A549 (cell line): ENCODE measurements at regions not wholly inside any gene's neighbourhood (a gene's known extent, or its start where the extent isn't known, plus 50 kb on each side); places are given as distances from the start of the nearest gene placed in this dataset.

ENCODE experiments used
- ATAC-seq, 2 experiments: fragments of 200-7000 bp in 1 of 2; fragments of >200 bp in 1 of 2; cut with Nextera tagmentation in 1 of 2; cut with Tn5 transposase in 1 of 2; 3 replicates each; pipeline versions ENCODE4 v1.8.0 to v1.9.1; 2018 to 2020; ENCODE audit warnings: mild to moderate bottlenecking in 1 of 2, moderate library complexity in 1 of 2
- CTCF ChIA-PET: fragments of 300-600 bp; sonication (Branson Sonifier 250); formaldehyde crosslinking; extraction: SDS; loops from one replicate; lab custom pipeline; 2021; ENCODE audit warnings: antibody characterized with exemption, inconsistent platforms; lab: Yijun Ruan, JAX
- POLR2A ChIA-PET: fragments of 350-600 bp; formaldehyde crosslinking; extraction: SDS; loops from one replicate; lab custom pipeline; 2021; ENCODE audit warnings: antibody characterized with exemption, inconsistent platforms; lab: Yijun Ruan, JAX
- DNase-seq, 2 experiments: peaks; one replicate each; pipeline versions ENCODE4 v3.0.0 to v3.0.0-alpha.2; 2011 to 2016; ENCODE audit warnings: low read depth in 1 of 2, low spot score in 1 of 2
- FAIRE-seq: peaks from 2 replicates; lab custom pipeline; 2011; peaks lifted over from hg19 to GRCh38; lab: Jason Lieb, UNC
- H3K27ac ChIP-seq, 2 experiments: fragments of >200 bp; sonication (Bioruptor Twin); formaldehyde crosslinking; 3 replicates each; pipeline ENCODE4 v1.5.1; 2016 to 2017
- H3K4me1 ChIP-seq: fragments of >200 bp; sonication (Bioruptor Twin); formaldehyde crosslinking; 3 replicates; pipeline ENCODE4 v1.6.1; 2016
- H3K4me2 ChIP-seq: fragments of >200 bp; sonication (Bioruptor Twin); formaldehyde crosslinking; 3 replicates; pipeline ENCODE4 v1.6.1; 2016
- H3K4me3 ChIP-seq: fragments of >200 bp; sonication (Bioruptor Twin); formaldehyde crosslinking; 3 replicates; pipeline ENCODE4 v1.5.1; 2016
- H3K9me3 ChIP-seq: fragments of >200 bp; sonication (Bioruptor Twin); formaldehyde crosslinking; 3 replicates; pipeline ENCODE4 v1.6.1; 2016
- CBX8 ChIP-seq: fragments of 200-600 bp; sonication (generic); IDR thresholded peaks from 2 replicates; pipeline ENCODE4 v1.6.1; 2016
- CHD2 ChIP-seq: fragments of 150-350 bp; IDR thresholded peaks from 2 replicates; pipeline ENCODE4 v1.6.1; 2014; ENCODE audit warnings: low read length; ENCODE audit not compliant: partially characterized antibody
- EP300 ChIP-seq, 2 experiments: fragments of >200 bp; sonication (Bioruptor Twin); formaldehyde crosslinking; IDR thresholded peaks; 2 replicates in 1 of 2; 3 replicates in 1 of 2; pipeline ENCODE4 v1.6.1; 2016 to 2017
- ESRRA ChIP-seq: fragments of 150-350 bp; IDR thresholded peaks from 2 replicates; pipeline ENCODE4 v1.6.1; 2014; ENCODE audit warnings: mild to moderate bottlenecking, low read length, borderline replicate concordance
- FOSL2 ChIP-seq, 2 experiments: fragments of 450-650 bp in 1 of 2; fragments of >200 bp in 1 of 2; sonication (Bioruptor Twin) in 1 of 2; formaldehyde crosslinking; IDR thresholded peaks; 2 replicates each; pipeline versions ENCODE4 v1.5.0 to v1.6.1; 2016 to 2020; ENCODE audit warnings: mild to moderate bottlenecking in 1 of 2, moderate library complexity in 1 of 2
- KDM1A ChIP-seq: fragments of 200-600 bp; sonication (generic); IDR thresholded peaks from 2 replicates; pipeline ENCODE4 v1.6.1; 2016; ENCODE audit warnings: low read depth, mild to moderate bottlenecking
- KDM5A ChIP-seq: fragments of 200-600 bp; sonication (generic); IDR thresholded peaks from 2 replicates; pipeline ENCODE4 v1.6.1; 2016; ENCODE audit warnings: antibody characterized with exemption, mild to moderate bottlenecking
- MAZ ChIP-seq: fragments of 150-350 bp; IDR thresholded peaks from 2 replicates; pipeline ENCODE4 v1.6.1; 2014; ENCODE audit warnings: antibody characterized with exemption, low read depth, low read length, borderline replicate concordance
- NR3C1 ChIP-seq: fragments of >200 bp; sonication (Bioruptor Twin); formaldehyde crosslinking; IDR thresholded peaks from 3 replicates; pipeline ENCODE4 v1.6.1; 2017
- POLR2AphosphoS2 ChIP-seq: conservative IDR thresholded peaks from 2 replicates; pipeline ENCODE4 v1.6.1; 2012; ENCODE audit warnings: low read length, improper control_type of control experiment, inconsistent platforms
- RARB ChIP-seq: fragments of 250-450 bp; sonication (Bioruptor Pico); IDR thresholded peaks from 2 replicates; pipeline ENCODE4 v1.8.0; 2021; ENCODE audit warnings: mild to moderate bottlenecking, moderate library complexity
- SMC3 ChIP-seq: fragments of >200 bp; sonication (Bioruptor Twin); formaldehyde crosslinking; IDR thresholded peaks from 3 replicates; pipeline ENCODE4 v1.6.1; 2018; ENCODE audit warnings: inconsistent platforms
- ZFP36 ChIP-seq: fragments of 450-650 bp; IDR thresholded peaks from 2 replicates; pipeline ENCODE4 v1.6.1; 2014; ENCODE audit warnings: borderline replicate concordance; ENCODE audit not compliant: partially characterized antibody
- WGBS: methylation state at CpG from one replicate; pipeline ENCODE4 v1.1.6; 2017; ENCODE audit errors: missing lambda C conversion rate; 5-methylcytosine and 5-hydroxymethylcytosine counted together
- small RNA-seq, 6 experiments: library from RNA; depleted of rRNA; stranded (forward); fragments of <200 nt; gene quantifications; one replicate each; pipeline ENCODE3, GENCODE V24; 2012
- TF ChIP-seq, protein P1 (sequence below): IDR thresholded peaks from 2 replicates; pipeline ENCODE4 v1.6.1; 2012; ENCODE audit warnings: low read depth, borderline replicate concordance
- TF ChIP-seq, protein P2 (sequence below): fragments of >200 bp; sonication (Bioruptor Twin); formaldehyde crosslinking; IDR thresholded peaks from 3 replicates; pipeline ENCODE4 v1.6.1; 2016
- TF ChIP-seq, protein P3 (sequence below): fragments of 150-350 bp; IDR thresholded peaks from 2 replicates; pipeline ENCODE4 v1.6.1; 2014; ENCODE audit warnings: low read depth, mild to moderate bottlenecking, low read length

DNA sequence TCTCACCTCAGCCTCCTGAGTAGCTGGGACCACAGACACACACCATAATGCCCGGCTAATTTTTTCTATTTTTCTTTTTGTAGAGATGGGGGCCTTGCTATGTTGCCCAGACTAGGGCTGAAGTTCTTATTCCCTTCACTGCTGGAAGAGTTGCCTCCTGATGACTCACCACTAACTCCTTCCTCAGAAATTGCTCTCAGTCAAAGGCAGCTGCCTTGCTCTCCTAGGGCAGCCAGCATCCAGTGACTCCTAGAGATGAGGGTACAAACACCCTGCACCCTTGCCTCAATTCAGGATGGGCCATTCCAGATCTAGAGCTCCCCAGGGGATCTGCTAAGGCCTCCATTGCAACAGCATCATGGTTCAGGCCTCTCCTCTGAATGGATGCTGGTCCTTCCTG lies 54.0 kb upstream of the RASSF8 start:
- POLR2A ChIA-PET = no interaction called here
- 24% methylated on average over 1 of the region's 1 CpG for WGBS
- Histone ChIP-seq H3K27ac (no peak overlapping the region), H3K4me2 (no peak overlapping the region), H3K9me3 (no peaks in the 10 kb centered on the region), H3K4me3 (no peak overlapping the region), H3K4me1 (no peaks in the 10 kb centered on the region)
- CTCF ChIA-PET = interaction anchor here (0.5 kb wide), 1 partner anchor 981 kb away, joined by 3 read pairs; no protein-coding TSS in a partner anchor
- FAIRE-seq (no peak), ATAC-seq (no peak), DNase-seq (no peak)
- TF ChIP-seq POLR2AphosphoS2 = no peak
- no peak for TF ChIP-seq RARB (CRISPR knock-in tag)
- no peak for TF ChIP-seq FOSL2 (IDR thresholded peaks at IDR 0.05)
- TF ChIP-seq FOSL2 (CRISPR knock-in tag; IDR thresholded peaks at IDR 0.05) = peak; percentile 23; the same call in 1 of the 2 replicates
- TF ChIP-seq CHD2 = no peak
- no peak for TF ChIP-seq KDM5A

DNA sequence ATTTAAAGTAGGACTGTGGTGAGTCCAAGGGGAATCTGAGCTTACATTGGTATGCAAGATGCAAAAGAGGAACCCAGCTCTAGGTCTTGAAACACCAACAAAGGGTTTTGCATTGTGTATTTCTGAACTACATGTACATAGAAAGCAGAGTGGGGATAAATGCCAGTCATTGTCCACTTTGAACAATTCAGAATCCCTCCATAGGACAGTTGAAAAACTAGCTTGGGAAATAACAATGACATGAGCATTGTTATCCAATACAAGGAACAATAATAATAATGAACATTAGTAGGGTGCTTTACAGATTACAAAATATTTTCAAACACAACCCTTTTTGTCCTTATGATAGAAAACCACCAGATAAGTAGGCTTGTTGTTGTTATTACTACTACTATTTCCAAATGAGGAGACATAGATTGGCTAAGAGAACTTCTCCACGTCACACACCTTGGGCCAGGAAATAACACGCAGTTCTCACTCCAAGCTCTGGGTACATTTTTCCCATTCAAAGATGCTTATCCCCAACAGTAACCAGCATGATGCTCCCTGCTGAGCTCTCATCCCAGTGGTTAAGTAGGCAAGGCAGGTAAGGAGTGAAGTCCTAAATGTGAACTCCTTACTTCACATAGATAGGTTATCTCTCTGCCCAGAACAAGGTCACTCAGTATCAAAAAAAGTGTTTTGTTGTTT lies 51.7 kb upstream of the RASSF8 start:
- Histone ChIP-seq H3K9me3 (no peaks in the 10 kb centered on the region), H3K27ac (no peak overlapping the region)
- DNase-seq = no peak
- CTCF ChIA-PET = no interaction called here
- FAIRE-seq = no peak
- 72% methylated on average over 2 of the region's 2 CpGs for WGBS
- no peak for TF ChIP-seq CBX8
- TF ChIP-seq, protein P1, sequence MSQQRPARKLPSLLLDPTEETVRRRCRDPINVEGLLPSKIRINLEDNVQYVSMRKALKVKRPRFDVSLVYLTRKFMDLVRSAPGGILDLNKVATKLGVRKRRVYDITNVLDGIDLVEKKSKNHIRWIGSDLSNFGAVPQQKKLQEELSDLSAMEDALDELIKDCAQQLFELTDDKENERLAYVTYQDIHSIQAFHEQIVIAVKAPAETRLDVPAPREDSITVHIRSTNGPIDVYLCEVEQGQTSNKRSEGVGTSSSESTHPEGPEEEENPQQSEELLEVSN = no peak
- TF ChIP-seq SMC3 = no peak
- TF ChIP-seq KDM1A = no peak
- TF ChIP-seq ESRRA = no peak
- TF ChIP-seq, protein P2, sequence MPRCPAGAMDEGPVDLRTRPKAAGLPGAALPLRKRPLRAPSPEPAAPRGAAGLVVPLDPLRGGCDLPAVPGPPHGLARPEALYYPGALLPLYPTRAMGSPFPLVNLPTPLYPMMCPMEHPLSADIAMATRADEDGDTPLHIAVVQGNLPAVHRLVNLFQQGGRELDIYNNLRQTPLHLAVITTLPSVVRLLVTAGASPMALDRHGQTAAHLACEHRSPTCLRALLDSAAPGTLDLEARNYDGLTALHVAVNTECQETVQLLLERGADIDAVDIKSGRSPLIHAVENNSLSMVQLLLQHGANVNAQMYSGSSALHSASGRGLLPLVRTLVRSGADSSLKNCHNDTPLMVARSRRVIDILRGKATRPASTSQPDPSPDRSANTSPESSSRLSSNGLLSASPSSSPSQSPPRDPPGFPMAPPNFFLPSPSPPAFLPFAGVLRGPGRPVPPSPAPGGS = no peak
- TF ChIP-seq KDM5A = no peak
- TF ChIP-seq EP300 (IDR thresholded peaks at IDR 0.05) = no peak
- TF ChIP-seq NR3C1 = no peak
- TF ChIP-seq, protein P3, sequence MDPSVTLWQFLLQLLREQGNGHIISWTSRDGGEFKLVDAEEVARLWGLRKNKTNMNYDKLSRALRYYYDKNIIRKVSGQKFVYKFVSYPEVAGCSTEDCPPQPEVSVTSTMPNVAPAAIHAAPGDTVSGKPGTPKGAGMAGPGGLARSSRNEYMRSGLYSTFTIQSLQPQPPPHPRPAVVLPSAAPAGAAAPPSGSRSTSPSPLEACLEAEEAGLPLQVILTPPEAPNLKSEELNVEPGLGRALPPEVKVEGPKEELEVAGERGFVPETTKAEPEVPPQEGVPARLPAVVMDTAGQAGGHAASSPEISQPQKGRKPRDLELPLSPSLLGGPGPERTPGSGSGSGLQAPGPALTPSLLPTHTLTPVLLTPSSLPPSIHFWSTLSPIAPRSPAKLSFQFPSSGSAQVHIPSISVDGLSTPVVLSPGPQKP = no peak
- TF ChIP-seq ZFP36 = no peak
- TF ChIP-seq MAZ = no peak
- TF ChIP-seq, all 56 proteins: peak for 0
- POLR2A ChIA-PET = interaction anchor here (0.7 kb wide), 1 partner anchor 252 kb away, joined by 4 read pairs; no protein-coding TSS in a partner anchor
- no peak for ATAC-seq
- H3K4me3 ChIP-seq = no peak overlapping the region
- H3K4me1 ChIP-seq = no peaks in the 10 kb centered on the region
- no peak overlapping the region for H3K4me2 ChIP-seq

Small RNA genes lying in the stretch of these regions (small RNA-seq; reads per million reads assigned to genes)
- 0 reads per million in 6 experiments for gene RN7SKP262
